Fibroblast of lung (primary cell): ENCODE measurements at regions not wholly inside any gene's neighbourhood (a gene's known extent, or its start where the extent isn't known, plus 50 kb on each side); places are given as distances from the start of the nearest gene placed in this dataset.

Experiments
- CTCF ChIP-seq, 2 donors: IDR thresholded peaks in 1 of 2; conservative IDR thresholded peaks in 1 of 2; 1 replicate in 1 of 2; 2 replicates in 1 of 2; pipeline ENCODE4 v1.5.1; 2011 to 2012; ENCODE audit warnings: low read length in 2 of 2, control low read depth in 1 of 2, inconsistent platforms in 1 of 2, low read depth in 1 of 2, mild to moderate bottlenecking in 1 of 2
- EZH2 ChIP-seq: IDR thresholded peaks from 2 replicates; pipeline ENCODE4 v1.5.1; 2012; ENCODE audit warnings: low read length, control low read depth, mild to moderate bottlenecking; ENCODE audit errors: missing control alignments

- TF ChIP-seq EZH2, result no peak
- TF ChIP-seq CTCF (conservative IDR thresholded peaks at IDR 0.05 in 1 of 2, IDR thresholded peaks at IDR 0.05 in 1 of 2; ENCODE audit: low read depth in 1 of 2, low read length in 2 of 2), result no peak
Measured at GRCh38 chr1:228653748-228654147, 81.5 kb upstream of the RHOU start.
